ENCODE measurements at regions not wholly inside any gene's neighbourhood (a gene's known extent, or its start where the extent isn't known, plus 50 kb on each side); places are given as distances from the start of the nearest gene placed in this dataset.

DNA sequence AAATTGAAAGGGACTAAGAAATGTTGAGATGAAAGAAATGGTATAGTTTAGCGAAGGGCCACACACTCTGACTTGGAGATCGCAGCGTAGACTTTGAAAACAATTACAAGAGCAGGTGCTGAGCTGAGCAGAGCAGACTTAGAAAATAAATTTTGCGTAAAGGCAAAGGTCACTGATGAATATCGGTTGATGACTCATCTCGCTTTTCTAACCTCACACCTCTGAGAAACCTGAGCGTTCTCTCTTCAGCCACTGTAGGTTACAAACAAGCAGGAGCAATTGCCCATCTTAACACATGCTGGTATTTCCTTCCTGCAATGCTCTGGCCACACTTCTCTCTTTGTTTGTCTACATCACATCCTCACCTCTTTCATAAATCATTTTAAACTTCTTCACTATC is 190.6 kb upstream of the C9orf72 start:
- H2AFZ ChIP-seq (ENCODE audit: low read depth, low read length): no peak overlapping the region
- no peaks in the 10 kb centered on the region for H3K27me3 ChIP-seq (ENCODE audit: control insufficient read depth in 2 of 2, insufficient read depth in 2 of 2, low read length in 2 of 2)
- no peak overlapping the region for H3K4me2 ChIP-seq (ENCODE audit: insufficient read depth, low read length)
- H3K79me2 ChIP-seq (ENCODE audit: control insufficient read depth, insufficient read depth, low read length): no peaks in the 10 kb centered on the region
- in situ Hi-C loops (cut with MboI) (no loop called here), intact Hi-C loops (cut with micrococcal nuclease) (no loop called here)
- H3K4me3 ChIP-seq: no peak overlapping the region
- BruUV-seq (replicated peaks): no TSS peak
- DNase-seq (ENCODE audit: extremely low read depth in 1 of 4, low spot score in 3 of 4) (no peak), ATAC-seq (no peak), FAIRE-seq (no peak)
- H3K36me3 ChIP-seq (ENCODE audit: control insufficient read depth, insufficient read depth, low read length): no peaks in the 10 kb centered on the region
- ChIA-PET CTCF (ENCODE audit: low intra/inter-chr PET ratio) (no interaction called here), POLR2A (no interaction called here)
- no peaks in the 10 kb centered on the region for H3K4me1 ChIP-seq (replicated peaks in 1 of 2; ENCODE audit: control insufficient read depth in 2 of 2, insufficient read depth in 2 of 2, low read length in 2 of 2)
- 4% methylated on average over 4 of the region's 7 CpGs for WGBS (ENCODE audit: insufficient coverage, low coverage, missing lambda C conversion rate)
- H3K9me1 ChIP-seq (ENCODE audit: control insufficient read depth, insufficient read depth, low read length): no peaks in the 10 kb centered on the region
- no peak overlapping the region for H3K9ac ChIP-seq (ENCODE audit: insufficient read depth in 1 of 2, low read depth in 2 of 2, low read length in 2 of 2)
- H3K27ac ChIP-seq (ENCODE audit: extremely low read depth, low read depth, low read length): no peak overlapping the region
- H3K9me3 ChIP-seq (replicated peaks; ENCODE audit: control insufficient read depth, insufficient read depth, low read depth, low read length): no peaks in the 10 kb centered on the region
- no peaks in the 10 kb centered on the region for H4K20me1 ChIP-seq (replicated peaks; ENCODE audit: control insufficient read depth, insufficient read depth, low read length)
- no peak for TF ChIP-seq PHB (CRISPR knock-in tag; IDR thresholded peaks at IDR 0.05)
- TF ChIP-seq ZNF197 (CRISPR knock-in tag; IDR thresholded peaks at IDR 0.05; ENCODE audit: low read depth): no peak
- TF ChIP-seq ZNF263 (CRISPR knock-in tag; IDR thresholded peaks at IDR 0.05; ENCODE audit: borderline replicate concordance): no peak
- no peak for TF ChIP-seq MEIS2 (IDR thresholded peaks at IDR 0.05; ENCODE audit: partially characterized antibody)
- no peak for TF ChIP-seq SOX6 (IDR thresholded peaks at IDR 0.05)
- no peak for TF ChIP-seq ELF2 (CRISPR knock-in tag; IDR thresholded peaks at IDR 0.05)
- TF ChIP-seq RBBP5 (IDR thresholded peaks at IDR 0.05; ENCODE audit: borderline replicate concordance, insufficient read depth, low read length, poor library complexity, severe bottlenecking): no peak
- TF ChIP-seq THRB (CRISPR knock-in tag; conservative IDR thresholded peaks at IDR 0.05): no peak

All from K562 (cell line).